Stimulated activated CD8-positive, alpha-beta memory T cell treated with anti-CD3 and anti-CD28 coated beads, Interleukin-15, amount 100 ng/mL, for 24 hours (primary cell): ENCODE measurements at regions not wholly inside any gene's neighbourhood (a gene's known extent, or its start where the extent isn't known, plus 50 kb on each side); places are given as distances from the start of the nearest gene placed in this dataset.

Source experiments
- DNase-seq: peaks from one replicate; pipeline ENCODE4 v3.0.0-alpha.2; 2020; ENCODE audit warnings: low read depth

DNA sequence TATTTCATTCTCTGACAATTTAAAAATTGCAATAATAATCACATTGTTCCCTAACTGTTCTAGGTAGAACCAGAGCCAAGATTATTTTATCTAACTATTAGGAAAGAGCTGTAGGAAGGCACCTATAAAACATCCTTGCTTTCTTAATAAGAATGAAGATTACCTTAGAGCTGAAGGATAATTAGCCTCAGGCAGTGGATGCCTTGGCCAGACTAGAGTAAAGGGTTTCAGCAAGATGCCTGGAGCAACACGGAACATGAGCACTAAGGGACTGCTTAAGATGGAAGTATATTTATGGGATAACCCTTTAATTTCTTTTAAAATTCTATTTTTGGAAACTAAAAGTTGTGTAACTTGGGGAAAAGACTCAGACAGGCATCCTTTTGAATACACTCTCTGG, 456.6 kb upstream of the RBMS3 start:
- no peak for DNase-seq

DNA sequence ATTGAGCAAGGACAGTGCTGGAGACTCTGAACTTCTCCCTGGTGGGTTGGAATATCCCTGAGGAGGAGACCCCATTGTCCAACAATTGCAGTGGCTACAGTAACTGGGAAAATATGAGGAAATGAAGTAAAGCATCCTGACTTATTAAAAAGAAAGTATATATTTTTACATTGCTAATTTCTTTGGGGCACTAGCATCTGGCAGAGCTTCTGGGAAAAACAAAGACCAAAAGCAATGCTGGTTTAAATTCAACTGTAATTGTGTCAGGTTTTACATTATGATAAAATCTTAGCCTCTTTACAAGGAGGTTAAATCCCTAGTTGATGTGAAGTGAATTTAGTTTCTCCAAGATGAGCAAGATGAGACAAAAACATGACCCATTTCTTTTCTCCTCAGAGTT, 454.0 kb upstream of the RBMS3 start:
- no peak for DNase-seq

DNA sequence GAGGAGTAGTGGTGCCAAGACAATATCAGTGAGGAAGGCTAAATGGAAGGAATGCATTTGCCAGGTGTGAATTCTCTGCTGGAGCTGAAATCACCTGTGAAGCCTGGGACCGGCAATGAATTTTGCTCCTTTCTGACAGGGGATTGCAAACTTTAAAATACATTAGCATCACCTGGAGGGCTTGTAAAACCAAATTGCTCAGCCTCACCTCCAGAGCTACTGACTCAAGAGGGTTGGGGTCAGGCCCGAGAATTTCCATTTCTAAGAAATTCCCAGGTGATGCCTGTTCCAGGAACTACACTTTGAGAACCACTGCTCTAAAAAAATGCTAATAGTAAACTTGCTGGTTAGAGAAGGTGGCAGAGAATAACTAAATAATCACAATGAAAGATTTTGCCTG, 445.6 kb upstream of the RBMS3 start:
- no peak for DNase-seq

DNA sequence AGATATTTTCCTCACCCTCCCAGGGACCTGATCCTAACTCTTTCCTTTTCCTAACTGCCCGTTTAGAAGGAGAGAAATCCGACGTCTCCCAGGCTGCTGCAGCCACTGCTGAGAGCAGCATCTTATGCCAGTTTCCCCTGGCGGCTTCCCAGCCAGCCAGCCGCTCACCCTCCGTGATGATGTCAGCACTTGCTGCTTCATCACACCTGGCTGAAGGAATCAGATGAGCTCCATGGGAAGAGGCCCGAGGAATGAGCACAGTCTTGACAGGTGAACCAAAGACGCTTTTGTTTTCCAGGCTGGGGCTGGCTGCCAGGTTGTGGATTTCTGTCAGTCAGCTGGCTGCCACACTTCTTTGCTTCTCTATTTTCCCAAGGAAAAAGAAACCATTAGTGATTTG, 445.1 kb upstream of the RBMS3 start:
- no peak for DNase-seq

DNA sequence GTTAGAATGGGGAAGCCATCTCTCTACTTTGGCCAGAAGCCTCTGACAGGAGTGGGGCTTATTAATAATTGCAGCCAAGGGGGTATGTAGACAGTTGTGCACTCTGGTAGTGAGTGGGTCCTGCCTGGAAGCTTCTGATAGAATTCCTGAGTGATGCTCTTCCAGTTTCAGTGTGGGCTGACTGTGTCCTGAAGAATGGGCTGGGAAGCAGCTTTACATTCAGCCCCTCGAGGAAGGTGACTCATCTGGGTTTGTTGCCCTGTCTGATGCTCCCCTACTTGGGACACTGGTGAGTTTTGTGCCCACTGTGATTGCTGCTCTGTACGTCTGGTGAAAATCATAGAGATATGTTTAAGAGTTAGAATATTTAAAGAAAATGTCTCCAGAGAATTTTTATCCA, 444.7 kb upstream of the RBMS3 start:
- DNase-seq = no peak

DNA sequence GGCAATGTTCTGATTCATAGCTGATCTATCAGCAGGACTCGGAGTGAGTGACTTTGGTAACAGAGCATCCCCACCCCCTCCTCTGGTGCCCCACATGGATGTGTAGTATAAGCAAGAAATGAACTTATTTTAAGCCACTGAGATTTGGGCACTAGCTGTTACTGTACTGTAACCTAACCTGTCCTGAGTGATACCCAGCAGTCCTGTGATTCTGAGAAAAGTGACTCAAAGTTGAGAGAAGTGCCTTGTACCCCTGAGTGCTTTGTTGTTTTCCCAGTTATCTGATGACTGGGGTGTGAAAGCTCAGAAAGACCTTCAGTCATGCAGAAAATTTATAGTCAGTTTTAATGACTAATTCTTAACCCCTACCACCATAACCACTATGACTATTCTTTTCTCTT, 439.9 kb upstream of the RBMS3 start:
- no peak for DNase-seq

DNA sequence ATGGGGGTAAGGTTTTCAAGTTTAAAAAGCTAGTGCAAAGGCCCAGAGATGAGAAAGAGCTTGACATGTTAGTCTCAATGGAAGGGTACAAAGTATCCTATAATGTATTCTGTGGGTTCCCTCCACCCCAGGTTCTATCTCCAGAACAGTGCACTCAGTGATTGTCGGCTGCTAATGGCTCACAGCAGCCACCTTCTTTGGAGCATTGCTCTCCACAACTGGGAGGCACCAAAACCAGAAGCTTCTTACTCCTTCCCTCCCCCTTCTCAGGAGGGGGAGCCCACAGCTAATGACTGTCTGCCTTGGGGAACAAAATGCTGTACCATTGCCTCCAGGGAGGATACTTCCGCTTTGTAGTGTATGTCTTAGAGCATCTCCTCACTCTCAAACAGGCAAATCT, 439.4 kb upstream of the RBMS3 start:
- DNase-seq = no peak

DNA sequence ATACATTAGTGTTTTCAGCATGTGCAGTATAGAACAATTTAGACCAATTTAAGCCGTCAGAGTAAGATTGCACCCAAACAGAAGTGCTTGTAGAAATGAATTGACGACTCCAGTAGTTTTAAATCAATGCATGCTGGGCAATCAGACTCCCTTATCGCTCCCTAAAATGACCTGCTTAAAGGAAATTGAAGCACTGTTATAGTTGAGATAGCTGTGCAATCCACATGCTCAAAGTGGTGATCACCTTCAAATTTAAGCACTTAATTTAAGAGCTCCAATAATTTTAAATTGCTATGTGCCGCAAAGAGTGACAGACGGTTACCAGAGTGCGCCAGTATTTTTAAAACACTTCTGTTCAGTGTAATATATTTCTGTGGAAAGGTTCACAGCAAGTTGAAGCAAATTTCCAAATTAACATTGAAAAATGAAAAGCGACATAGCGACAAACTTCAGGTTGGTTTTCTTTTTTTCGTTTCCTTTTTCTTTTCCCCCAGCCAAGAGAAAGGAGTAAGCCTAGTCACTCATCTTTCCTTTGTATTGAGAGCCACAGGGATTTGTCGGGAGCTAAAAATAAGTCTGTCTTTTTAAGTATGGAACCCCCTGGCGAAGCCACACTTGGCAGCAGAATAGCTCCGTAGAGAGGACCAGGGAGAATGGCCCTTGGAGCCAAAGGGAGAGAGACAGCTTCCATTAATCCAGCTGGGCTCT, 436.4 kb upstream of the RBMS3 start:
- DNase-seq = no peak

DNA sequence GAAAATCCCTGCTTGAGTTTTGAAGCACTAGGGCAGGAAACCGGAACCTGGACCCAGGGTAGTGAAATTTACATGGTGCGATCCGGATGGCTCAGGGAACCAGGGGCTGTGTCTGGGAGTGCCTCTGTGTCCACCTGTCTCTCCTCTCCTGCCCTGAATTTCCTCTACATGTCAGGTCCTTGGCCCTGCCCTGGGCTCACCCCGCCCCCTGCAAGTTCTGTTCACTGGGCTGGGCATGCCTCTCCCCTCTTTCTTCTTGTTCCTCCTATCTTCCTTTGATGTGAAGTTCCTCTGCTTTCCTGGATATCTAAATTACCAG, 435.9 kb upstream of the RBMS3 start:
- DNase-seq = no peak

DNA sequence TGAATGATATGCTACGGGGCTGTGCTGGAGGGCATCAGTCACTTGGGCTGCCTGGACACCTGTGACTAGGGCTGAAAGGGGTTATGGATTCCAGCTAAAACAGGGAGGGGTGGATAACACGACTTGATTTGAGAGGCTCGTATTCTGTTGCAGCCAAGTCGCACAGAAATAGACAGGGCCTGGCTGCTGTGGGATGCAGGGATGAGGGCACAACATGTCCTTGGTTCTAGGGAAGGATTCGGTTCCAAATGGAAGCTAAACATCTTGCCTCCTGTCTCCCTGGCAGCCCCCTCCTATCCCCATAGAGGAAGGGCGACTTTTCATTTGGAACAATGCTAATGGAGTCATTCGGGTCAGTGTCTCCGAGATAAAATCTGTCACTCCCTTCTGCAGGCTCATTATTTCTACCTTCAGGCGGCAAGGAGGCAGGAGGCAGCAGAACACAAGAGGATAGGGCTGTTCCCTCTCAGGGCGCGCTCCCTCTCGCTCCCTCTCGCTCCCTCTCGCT, 433.8 kb upstream of the RBMS3 start:
- DNase-seq = no peak

DNA sequence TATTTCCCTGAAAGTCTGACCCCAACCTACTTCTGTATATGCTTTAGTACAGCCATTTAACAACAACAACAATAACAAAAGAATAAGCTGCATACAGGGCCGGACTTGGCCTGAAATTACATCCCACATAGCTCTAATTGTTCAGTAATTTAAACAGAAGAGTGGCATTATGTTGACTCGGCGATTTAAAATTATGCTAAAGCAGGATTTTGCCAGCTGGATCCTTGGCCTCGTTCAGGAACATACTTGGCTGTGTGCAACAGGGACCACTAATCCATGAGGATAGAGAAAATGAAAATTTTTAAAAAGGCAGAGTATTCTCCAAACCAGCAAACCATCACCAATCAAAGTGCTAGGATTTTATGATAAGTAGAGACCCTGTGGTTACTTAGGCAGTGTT, 433.1 kb upstream of the RBMS3 start:
- no peak for DNase-seq

DNA sequence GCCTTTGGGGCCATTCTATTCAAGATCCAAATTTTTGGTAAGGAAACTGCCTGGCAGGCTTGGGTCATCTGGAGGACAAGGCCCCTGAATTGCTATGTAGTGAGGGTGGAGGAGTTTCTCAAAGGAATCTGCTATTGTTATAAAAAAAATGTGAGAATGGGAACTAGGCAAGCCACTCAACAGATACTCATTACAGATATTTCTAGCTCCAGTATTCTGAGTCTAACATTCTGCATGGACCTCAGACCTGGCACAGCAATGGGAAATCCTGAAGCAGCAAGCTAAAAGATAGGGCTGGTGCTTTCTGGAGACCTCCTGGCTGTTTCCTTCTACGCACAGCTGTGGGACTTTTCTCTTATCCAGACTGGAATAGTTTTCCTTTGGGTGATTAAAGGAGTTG, 430.7 kb upstream of the RBMS3 start:
- DNase-seq = no peak

DNA sequence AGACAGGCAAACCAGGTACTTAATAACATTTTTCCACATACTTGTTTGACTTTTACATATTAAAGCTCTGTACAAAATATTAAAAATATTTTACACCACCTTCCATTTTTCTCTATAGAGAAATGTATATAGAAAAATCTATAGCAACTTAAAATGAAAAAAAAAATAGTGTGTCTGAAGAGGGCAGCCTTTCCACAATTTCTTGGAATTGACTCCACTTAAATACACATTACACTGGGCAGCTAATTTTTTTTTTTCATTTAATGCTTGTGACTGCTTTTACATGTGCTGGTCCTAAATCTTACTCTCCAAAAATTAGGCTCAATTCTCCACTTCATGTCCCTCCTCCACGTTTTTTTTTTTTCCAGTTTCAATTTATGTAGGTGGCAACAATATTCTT, 427.0 kb upstream of the RBMS3 start:
- DNase-seq = no peak

DNA sequence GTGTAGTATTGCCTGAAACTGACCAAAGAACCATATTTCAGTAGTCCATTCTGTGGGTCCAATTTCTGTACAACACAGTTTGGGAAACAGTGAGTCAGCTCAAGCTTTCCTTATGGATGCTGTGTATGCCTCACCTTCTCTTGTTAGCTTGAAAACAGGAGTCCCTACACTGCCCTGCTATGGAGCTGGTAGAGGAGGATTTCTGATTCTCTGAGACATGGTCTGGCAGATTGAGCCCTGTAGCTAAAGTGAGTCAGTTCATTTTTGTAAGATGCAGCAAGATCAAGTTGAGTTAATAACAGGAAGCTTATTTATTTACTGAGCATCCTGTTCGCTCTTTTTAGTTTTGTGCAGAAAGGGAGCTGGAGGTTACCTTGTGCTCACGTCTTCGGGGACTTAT, 424.1 kb upstream of the RBMS3 start:
- DNase-seq = no peak

DNA sequence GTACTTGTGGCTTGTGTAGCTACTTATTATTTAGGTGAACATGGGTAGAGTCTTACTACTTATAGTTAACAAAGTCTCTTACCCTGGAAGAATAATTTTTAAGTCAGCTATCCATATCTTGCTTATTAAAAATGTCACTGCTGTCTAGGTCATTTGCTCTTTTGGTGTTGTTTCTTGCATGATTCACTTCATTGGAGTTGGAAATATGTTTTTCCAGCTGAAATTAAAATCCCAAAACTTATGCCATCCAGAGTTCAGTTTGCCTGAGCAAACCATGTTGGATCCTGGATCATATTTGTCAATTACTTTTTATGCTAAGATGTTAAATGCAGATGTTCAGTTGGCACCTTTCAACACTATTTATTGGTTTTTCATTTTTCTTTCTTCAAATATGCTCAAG, 421.0 kb upstream of the RBMS3 start:
- DNase-seq = no peak

DNA sequence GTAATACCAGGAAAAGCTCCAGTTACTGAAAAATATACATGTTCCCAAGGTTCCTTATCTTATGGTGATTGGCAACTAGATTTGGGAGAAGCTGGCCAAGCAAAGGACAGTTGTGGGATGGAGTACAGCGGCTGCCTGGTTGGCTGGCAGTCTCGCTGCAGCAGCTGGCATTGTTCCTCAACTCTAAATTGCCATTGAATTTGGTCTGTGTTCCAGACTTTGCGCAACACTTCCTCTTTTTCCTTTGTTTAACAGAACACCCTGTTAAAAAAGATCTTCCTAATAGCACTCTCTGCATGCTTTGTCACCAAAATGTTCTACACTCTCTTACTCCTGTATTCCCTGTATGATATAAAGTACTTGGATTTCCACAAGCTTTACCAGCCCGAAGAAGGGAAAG, 420.6 kb upstream of the RBMS3 start:
- DNase-seq = no peak

DNA sequence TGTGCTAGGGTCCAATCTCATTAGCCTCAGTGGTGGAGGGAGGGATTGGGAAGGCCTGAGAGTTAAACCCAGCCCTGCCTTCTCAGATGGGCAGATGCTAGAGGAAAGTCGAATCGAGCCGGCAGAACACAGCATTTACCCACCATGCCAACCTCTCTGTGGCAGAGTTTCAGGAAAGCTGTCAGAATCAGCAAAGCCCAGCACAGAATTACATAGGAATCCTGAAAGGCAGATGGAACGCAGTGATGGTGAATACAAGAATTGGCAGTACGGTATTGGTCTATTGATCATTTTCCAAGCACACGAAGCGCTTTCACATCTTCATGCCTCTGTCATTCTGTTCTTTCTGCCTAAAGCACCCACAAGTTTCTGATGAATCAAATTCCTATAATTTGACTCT, 417.7 kb upstream of the RBMS3 start:
- DNase-seq = no peak

DNA sequence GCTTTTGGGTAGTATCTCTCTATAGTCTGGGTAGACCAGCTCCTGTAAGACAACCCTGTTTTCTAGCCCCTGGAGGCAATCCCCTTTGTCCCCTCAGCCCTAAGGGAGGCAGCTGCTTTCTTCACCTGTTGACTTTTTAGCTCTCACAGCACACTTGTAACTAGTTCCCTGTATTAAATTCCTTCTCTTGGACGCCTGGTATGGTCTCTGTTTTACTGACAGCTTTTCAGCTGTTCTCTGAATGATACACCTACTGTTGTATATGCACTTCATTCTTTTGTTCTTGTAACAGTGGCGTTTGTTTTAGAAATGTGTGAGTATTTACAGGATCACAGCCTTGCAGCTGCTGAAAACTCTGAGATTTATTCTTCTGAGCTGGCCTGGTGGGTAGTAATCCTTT, 413.0 kb upstream of the RBMS3 start:
- no peak for DNase-seq

DNA sequence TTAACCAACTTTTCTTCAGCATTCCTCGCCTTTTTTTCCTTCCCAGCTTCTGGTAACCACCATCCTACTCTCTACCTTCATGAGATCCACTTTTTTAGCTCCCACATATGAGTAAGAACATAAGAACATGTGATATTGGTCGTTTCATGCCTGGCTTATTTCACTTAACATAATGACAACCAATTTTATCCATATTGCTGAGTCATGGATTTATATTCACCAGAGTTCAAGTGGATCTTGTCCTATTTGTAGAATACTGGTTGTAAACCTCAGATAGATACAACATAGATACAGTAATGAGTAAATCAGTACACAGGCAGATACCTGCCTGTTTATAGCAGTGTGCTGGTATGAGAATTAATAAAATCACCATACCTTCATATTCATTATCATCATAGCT, 412.0 kb upstream of the RBMS3 start:
- no peak for DNase-seq

DNA sequence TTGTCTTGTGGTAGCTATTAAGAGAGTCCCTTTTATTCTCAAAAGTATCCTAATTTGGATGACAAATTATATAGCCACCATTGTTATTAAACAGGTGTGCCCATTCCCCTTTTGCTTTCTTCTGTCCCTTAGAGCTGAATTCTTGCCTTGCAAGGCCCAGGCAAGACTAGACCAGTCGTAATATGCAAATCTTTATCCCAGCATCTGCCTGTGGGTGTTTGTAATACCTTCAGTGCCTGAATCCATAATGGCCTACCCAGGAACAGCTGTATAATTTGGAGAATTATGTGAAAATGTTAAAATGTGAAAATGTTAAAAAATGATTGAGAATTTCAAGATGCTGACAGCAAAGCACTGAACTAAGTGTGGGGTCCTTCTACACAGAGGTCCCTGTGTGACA, 403.0 kb upstream of the RBMS3 start:
- DNase-seq = no peak

DNA sequence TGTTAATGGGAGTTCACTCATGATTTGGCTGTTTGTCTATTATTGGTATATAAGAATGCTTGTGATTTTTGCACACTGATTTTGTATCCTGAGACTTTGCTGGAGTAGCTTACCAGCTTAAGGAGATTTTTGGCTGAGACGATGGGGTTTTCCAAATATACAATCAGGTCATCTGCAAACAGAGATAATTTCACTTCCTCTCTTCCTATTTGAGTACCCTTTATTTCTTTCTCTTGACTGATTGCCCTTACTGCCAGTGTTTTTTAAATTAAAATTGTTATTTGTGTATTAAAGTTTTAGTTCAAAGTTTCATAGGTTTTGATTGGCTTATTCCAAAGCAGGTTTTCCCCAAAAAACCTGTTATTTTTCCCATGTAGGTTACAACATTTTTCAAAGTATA, 390.5 kb upstream of the RBMS3 start:
- no peak for DNase-seq

DNA sequence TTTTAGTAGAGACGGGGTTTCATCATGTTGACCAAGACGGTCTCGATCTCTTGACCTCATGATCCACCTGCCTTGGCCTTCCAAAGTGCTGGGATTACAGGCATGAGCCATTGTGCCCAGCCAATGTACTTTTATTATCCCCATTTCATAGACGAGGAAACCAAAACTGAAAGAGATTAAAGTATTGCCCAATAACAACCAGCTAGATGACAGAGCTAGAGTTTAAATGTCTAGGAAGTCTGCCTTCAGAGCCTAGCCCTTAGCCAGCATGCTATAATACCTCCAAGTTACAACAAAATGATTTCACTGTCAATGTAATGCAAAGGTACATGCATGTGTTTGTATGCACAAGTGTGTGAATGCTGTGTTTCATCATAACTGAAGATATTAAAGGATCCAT, 389.4 kb upstream of the RBMS3 start:
- DNase-seq = no peak

DNA sequence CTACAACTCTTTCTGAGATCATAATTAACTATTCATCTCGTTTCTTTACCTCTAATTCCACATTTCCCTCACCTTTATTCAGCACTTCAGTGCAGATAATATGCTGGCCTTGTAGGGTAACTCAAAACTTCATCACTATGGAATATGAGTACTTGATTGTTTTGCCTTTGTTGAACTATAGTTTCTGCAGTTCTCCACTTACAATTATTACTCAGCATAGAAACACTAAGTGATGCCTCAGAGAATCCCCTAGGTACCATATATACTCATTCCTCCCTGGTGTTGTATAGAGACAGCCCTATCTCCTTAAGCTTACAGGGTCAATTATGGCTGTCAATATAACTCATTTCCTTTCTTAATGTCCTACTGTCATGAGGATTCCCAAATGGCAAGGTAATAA, 380.6 kb upstream of the RBMS3 start:
- DNase-seq = no peak

DNA sequence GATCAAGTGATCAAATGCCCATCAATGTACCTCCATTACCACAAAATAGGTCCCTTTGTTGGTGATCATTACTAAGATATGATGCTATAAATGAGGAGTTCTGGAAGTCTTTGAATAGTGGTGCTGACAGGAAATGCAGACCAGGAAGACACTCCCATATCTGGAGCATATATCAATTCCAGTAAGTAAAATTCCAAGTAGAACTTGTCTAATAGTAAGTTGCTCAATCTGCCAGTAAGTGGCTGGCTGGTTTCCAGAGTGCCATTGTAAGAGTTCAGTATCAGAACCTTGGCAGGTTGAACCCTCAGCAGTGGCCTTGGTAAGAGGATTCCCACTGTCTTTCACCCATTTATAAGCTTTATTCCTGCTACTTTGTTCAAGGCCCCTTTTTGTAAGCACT, 379.9 kb upstream of the RBMS3 start:
- DNase-seq = no peak

DNA sequence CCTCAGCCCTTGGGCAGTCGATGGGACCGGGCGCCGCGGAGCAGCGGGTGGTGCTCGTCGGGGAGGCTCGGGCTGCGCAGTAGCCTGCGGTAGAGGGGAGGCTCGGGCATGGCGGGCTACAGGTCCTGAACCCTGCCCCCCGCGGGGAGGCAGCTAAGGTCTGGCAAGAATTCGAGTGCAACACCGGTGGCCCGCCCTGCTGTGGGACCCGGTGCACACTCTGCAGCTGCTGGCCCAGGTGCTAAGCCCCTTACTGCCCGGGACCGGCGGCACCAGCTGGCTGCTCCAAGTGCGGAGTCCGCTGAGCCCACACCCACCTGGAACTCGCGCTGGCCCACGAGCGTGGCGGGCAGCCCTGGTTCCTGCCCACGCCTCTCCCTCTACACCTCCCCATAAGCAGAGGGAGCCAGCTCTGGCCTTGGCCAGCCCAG, 377.7 kb upstream of the RBMS3 start:
- no peak for DNase-seq
